Neuronal stem cell (in vitro differentiated cells): ENCODE measurements at regions not wholly inside any gene's neighbourhood (a gene's known extent, or its start where the extent isn't known, plus 50 kb on each side); places are given as distances from the start of the nearest gene placed in this dataset.
A peak's percentile ranks its signal among the peaks of the same experiment; 100 is the strongest.

Experiments
- DNase-seq: peaks from one replicate; pipeline ENCODE4 v3.0.0-alpha.2; 2013; ENCODE audit warnings: low spot score
- H2AFZ ChIP-seq: one replicate; pipeline ENCODE4 v1.6.1; 2013; ENCODE audit warnings: mild to moderate bottlenecking, low read length, inconsistent platforms
- H2AK5ac ChIP-seq: 2 replicates; pipeline ENCODE4 v1.6.1; 2013; ENCODE audit warnings: low read depth, mild to moderate bottlenecking, inconsistent platforms, low read length, moderate library complexity, mixed read lengths
- H2BK120ac ChIP-seq: 2 replicates; pipeline ENCODE4 v1.6.1; 2013; ENCODE audit warnings: low read depth, mild to moderate bottlenecking, inconsistent platforms, low read length, moderate library complexity, mixed read lengths
- H2BK12ac ChIP-seq: one replicate; pipeline ENCODE4 v1.6.1; 2013; ENCODE audit warnings: low read length, inconsistent platforms
- H2BK15ac ChIP-seq: 2 replicates; pipeline ENCODE4 v1.6.1; 2013; ENCODE audit warnings: mild to moderate bottlenecking, low read length, inconsistent platforms, mixed read lengths
- H2BK5ac ChIP-seq: one replicate; pipeline ENCODE4 v1.6.1; 2013; ENCODE audit warnings: inconsistent platforms, mild to moderate bottlenecking, low read length, moderate library complexity
- H3K14ac ChIP-seq: one replicate; pipeline ENCODE4 v1.6.1; 2013; ENCODE audit warnings: low read length, inconsistent platforms
- H3K18ac ChIP-seq: 2 replicates; pipeline ENCODE4 v1.6.1; 2013; ENCODE audit warnings: low read length, inconsistent platforms
- H3K23ac ChIP-seq: 2 replicates; pipeline ENCODE4 v1.6.1; 2013; ENCODE audit warnings: low read depth, mild to moderate bottlenecking, mixed read lengths, low read length, inconsistent platforms; ENCODE audit not compliant: poor library complexity
- H3K27ac ChIP-seq: replicated peaks from 3 replicates; pipeline ENCODE4 v1.5.1; 2013; ENCODE audit warnings: low read length, inconsistent platforms
- H3K27me3 ChIP-seq, 3 experiments: 2 replicates each; pipeline ENCODE4 v1.6.1; 2013; ENCODE audit warnings: low read length in 3 of 3, mild to moderate bottlenecking in 2 of 3, inconsistent platforms in 1 of 3, low read depth in 1 of 3, mixed read lengths in 1 of 3, moderate library complexity in 1 of 3; ENCODE audit not compliant: control insufficient read depth in 3 of 3, insufficient read depth in 3 of 3
- H3K36me3 ChIP-seq, 2 donors: replicated peaks in 1 of 2; 2 replicates each; pipeline ENCODE4 v1.6.1; 2013; ENCODE audit warnings: low read length in 2 of 2; ENCODE audit not compliant: control insufficient read depth in 2 of 2, insufficient read depth in 2 of 2
- H3K4ac ChIP-seq: 2 replicates; pipeline ENCODE4 v1.6.1; 2013; ENCODE audit warnings: inconsistent platforms, mild to moderate bottlenecking, low read length, moderate library complexity
- H3K4me1 ChIP-seq, 2 donors: 1 replicate in 1 of 2; 2 replicates in 1 of 2; pipeline ENCODE4 v1.6.1; 2013; ENCODE audit warnings: low read length in 2 of 2, low read depth in 1 of 2; ENCODE audit not compliant: control insufficient read depth in 2 of 2, insufficient read depth in 1 of 2
- H3K4me2 ChIP-seq: one replicate; pipeline ENCODE4 v1.6.1; 2013; ENCODE audit warnings: mild to moderate bottlenecking, low read length, inconsistent platforms; ENCODE audit not compliant: insufficient read depth, poor library complexity, severe bottlenecking
- H3K4me3 ChIP-seq, 2 donors: 2 replicates each; pipeline ENCODE4 v1.5.1; 2013; ENCODE audit warnings: low read length in 2 of 2, mild to moderate bottlenecking in 2 of 2, inconsistent platforms in 1 of 2, moderate library complexity in 1 of 2
- H3K79me1 ChIP-seq: one replicate; pipeline ENCODE4 v1.6.1; 2013; ENCODE audit warnings: low read depth, mild to moderate bottlenecking, inconsistent platforms, low read length, moderate library complexity
- H3K9ac ChIP-seq: one replicate; pipeline ENCODE4 v1.6.1; 2013; ENCODE audit warnings: mild to moderate bottlenecking, low read depth, low read length, inconsistent platforms; ENCODE audit not compliant: poor library complexity
- H3K9me3 ChIP-seq, 2 donors: replicated peaks in 1 of 2; 2 replicates each; pipeline versions ENCODE3 to v1.6.1; 2013; ENCODE audit warnings: low read length in 2 of 2, mild to moderate bottlenecking in 2 of 2, inconsistent platforms in 1 of 2, low read depth in 1 of 2, mixed read lengths in 1 of 2, moderate library complexity in 1 of 2; ENCODE audit not compliant: control insufficient read depth in 2 of 2, insufficient read depth in 1 of 2
- H4K8ac ChIP-seq: one replicate; pipeline ENCODE4 v1.6.1; 2013; ENCODE audit warnings: low read depth, mild to moderate bottlenecking, inconsistent platforms, low read length, moderate library complexity
- H4K91ac ChIP-seq: one replicate; pipeline ENCODE4 v1.6.1; 2013; ENCODE audit warnings: low read length, low read depth, mild to moderate bottlenecking, inconsistent platforms; ENCODE audit not compliant: poor library complexity
- WGBS, 2 donors: extraction: QIAGEN DNeasy Blood & Tissue Kit; methylation state at CpG; one replicate each; pipeline ENCODE4 v1.1.7; 2013; ENCODE audit warnings: missing lambda C conversion rate in 2 of 2, mixed read lengths in 1 of 2; ENCODE audit not compliant: insufficient read length in 2 of 2, insufficient replicate concordance in 1 of 2; ENCODE audit errors: extremely low coverage in 2 of 2; 5-methylcytosine and 5-hydroxymethylcytosine counted together

- Histone ChIP-seq H2BK120ac (no peak overlapping the region), H3K9ac (no peak overlapping the region), H3K23ac (no peak overlapping the region), H2BK12ac (no peak overlapping the region), H2BK5ac (no peak overlapping the region), H2BK15ac (no peak overlapping the region), H3K4me3 (no peak overlapping the region), H3K36me3 (no peaks in the 10 kb centered on the region), H3K4me1 (peaks cover 3 to 13% of the 10 kb centered on the region in 2 donors), H3K4me2 (no peak overlapping the region), H3K9me3 (peaks cover 0 to 4% of the 10 kb centered on the region in 2 donors), H3K27me3 (no peaks in the 10 kb centered on the region), H2AFZ (no peak overlapping the region), H2AK5ac (no peak overlapping the region), H4K8ac (no peak overlapping the region), H3K27ac (no peak overlapping the region), H3K79me1 (no peaks in the 10 kb centered on the region), H3K4ac (no peak overlapping the region), H4K91ac (no peak overlapping the region), H3K14ac (no peak overlapping the region), H3K18ac (no peak overlapping the region)
- DNase-seq: no peak
- WGBS, 2 donors: no CpG with 5 or more reads among the region's 3 CpGs
Measured at GRCh38 chr1:243939167-243939848, 89.3 kb upstream of the AKT3 start.

- Histone ChIP-seq H4K8ac (no peak overlapping the region), H3K4me1 (peaks cover 2 to 6% of the 10 kb centered on the region in 2 donors), H2BK15ac (no peak overlapping the region), H4K91ac (no peak overlapping the region), H2BK12ac (no peak overlapping the region), H3K4me2 (no peak overlapping the region), H2BK120ac (no peak overlapping the region), H3K4ac (no peak overlapping the region), H2AFZ (no peak overlapping the region), H3K36me3 (no peaks in the 10 kb centered on the region), H3K9ac (no peak overlapping the region), H3K23ac (no peak overlapping the region), H2BK5ac (no peak overlapping the region), H3K79me1 (no peaks in the 10 kb centered on the region), H3K4me3 (no peak overlapping the region), H3K27ac (no peak overlapping the region), H3K9me3 (peaks cover 0 to 4% of the 10 kb centered on the region in 2 donors), H3K14ac (no peak overlapping the region), H3K27me3 (no peaks in the 10 kb centered on the region), H3K18ac (no peak overlapping the region), H2AK5ac (no peak overlapping the region)
- WGBS, 2 donors: no CpG with 5 or more reads among the region's 3 CpGs
- DNase-seq: no peak
Measured at GRCh38 chr1:243938208-243938607, 88.2 kb upstream of the AKT3 start.

DNA sequence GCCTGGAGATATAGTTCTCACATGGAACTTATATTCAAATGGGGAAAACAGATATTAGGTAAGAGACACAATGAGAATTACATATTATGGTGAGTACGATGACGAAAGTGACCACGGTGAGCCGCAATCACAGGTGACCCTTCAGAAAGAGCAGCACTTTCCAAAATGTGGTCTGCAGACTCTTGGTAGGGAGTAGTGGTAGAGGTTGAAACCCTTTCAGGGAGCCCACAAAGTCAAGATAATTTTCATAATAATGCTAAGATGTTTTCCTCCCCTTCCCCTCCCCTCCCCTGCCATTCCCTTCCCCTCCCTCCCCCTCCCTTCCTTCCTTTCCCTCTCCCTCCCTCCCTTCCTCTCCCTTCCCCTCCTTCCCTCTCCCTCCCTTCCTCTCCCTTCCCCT is 83.5 kb upstream of the AKT3 start:
- no peak overlapping the region for H2AK5ac ChIP-seq
- no peak overlapping the region for H4K8ac ChIP-seq
- H3K18ac ChIP-seq: no peak overlapping the region
- H3K4ac ChIP-seq: no peak overlapping the region
- no peak overlapping the region for H2BK120ac ChIP-seq
- H4K91ac ChIP-seq: no peak overlapping the region
- no peak overlapping the region for H2AFZ ChIP-seq
- H2BK5ac ChIP-seq: no peak overlapping the region
- no peak overlapping the region for H3K4me2 ChIP-seq
- H3K9ac ChIP-seq: no peak overlapping the region
- H3K4me1 ChIP-seq: peaks cover 10 to 17% of the 10 kb centered on the region in 2 donors
- no peak overlapping the region for H3K14ac ChIP-seq
- H3K79me1 ChIP-seq: no peaks in the 10 kb centered on the region
- no peaks in the 10 kb centered on the region for H3K27me3 ChIP-seq
- no peak overlapping the region for H3K23ac ChIP-seq
- no peak overlapping the region for H2BK15ac ChIP-seq
- no peak overlapping the region for H3K27ac ChIP-seq
- H3K36me3 ChIP-seq: no peaks in the 10 kb centered on the region
- no CpG with 5 or more reads among the region's 4 CpGs for WGBS, 2 donors
- H3K9me3 ChIP-seq: peaks cover 0 to 4% of the 10 kb centered on the region in 2 donors
- H3K4me3 ChIP-seq: no peak overlapping the region
- H2BK12ac ChIP-seq: no peak overlapping the region
- no peak for DNase-seq

DNA sequence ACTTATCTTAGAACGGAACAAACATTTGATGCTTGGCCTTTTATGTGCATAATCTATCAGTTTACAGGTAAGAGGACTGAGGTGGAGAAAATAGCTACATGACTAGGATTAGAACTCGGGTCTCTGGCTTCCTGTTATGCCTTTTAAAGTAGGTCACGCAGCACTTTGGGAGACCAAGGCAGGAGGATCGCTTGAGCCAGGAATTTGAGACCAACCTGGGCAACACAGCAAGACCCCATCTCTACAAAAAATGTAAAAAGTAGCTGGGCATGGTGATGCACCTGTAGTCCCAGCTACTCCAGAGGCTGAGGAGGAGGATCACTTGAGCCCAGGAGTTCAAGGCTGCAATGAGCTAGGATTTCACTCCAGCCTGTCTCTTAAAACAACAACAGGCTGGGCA is 81.9 kb upstream of the AKT3 start:
- Histone ChIP-seq H3K14ac (no peak overlapping the region), H2BK15ac (no peak overlapping the region), H2BK12ac (no peak overlapping the region), H3K9me3 (peaks cover 0 to 4% of the 10 kb centered on the region in 2 donors), H3K4me2 (no peak overlapping the region), H3K4ac (no peak overlapping the region), H3K36me3 (no peaks in the 10 kb centered on the region), H4K91ac (no peak overlapping the region), H3K9ac (no peak overlapping the region), H3K4me3 (no peak overlapping the region), H3K27me3 (no peaks in the 10 kb centered on the region), H3K4me1 (peaks cover 18 to 20% of the 10 kb centered on the region in 2 donors), H3K27ac (no peak overlapping the region), H3K23ac (no peak overlapping the region), H4K8ac (no peak overlapping the region), H2AK5ac (no peak overlapping the region), H3K79me1 (no peaks in the 10 kb centered on the region), H2AFZ (peak overlapping the region; percentile 97), H2BK5ac (no peak overlapping the region), H3K18ac (no peak overlapping the region), H2BK120ac (no peak overlapping the region)
- DNase-seq: no peak
- no CpG with 5 or more reads among the region's 4 CpGs for WGBS, 2 donors
